GM12872 (cell line): ENCODE measurements at regions not wholly inside any gene's neighbourhood (a gene's known extent, or its start where the extent isn't known, plus 50 kb on each side); places are given as distances from the start of the nearest gene placed in this dataset.

Source experiments
- CTCF ChIP-seq: IDR thresholded peaks from 3 replicates; pipeline ENCODE4 v1.5.1; 2011; ENCODE audit warnings: low read depth, mild to moderate bottlenecking, low read length, moderate library complexity; ENCODE audit not compliant: insufficient read depth

GRCh38 chr4:148563684-148564083, 121.5 kb upstream of the NR3C2 start:
- TF ChIP-seq CTCF: no peak

GRCh38 chr4:148561467-148561866, 119.3 kb upstream of the NR3C2 start:
- TF ChIP-seq CTCF: no peak

GRCh38 chr4:148557793-148558192, 115.6 kb upstream of the NR3C2 start:
- TF ChIP-seq CTCF: no peak

DNA sequence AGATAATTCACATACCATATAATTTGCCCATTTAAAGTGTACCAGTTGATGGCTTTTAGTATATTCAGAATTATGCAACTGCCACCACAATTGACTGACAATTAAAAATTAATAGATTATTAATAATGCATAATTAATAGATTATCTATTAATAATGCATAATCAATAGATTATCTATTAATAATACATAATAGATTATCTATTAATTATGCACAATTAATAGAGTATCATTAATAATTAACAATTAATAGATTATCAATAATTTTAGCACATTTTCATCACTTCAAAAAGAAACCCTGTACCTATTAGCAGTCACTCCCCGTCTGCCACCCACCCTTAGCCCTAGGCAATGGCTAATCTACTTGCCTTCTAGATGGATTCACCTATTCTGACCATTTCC, 108.6 kb upstream of the NR3C2 start:
- no peak for TF ChIP-seq CTCF

DNA sequence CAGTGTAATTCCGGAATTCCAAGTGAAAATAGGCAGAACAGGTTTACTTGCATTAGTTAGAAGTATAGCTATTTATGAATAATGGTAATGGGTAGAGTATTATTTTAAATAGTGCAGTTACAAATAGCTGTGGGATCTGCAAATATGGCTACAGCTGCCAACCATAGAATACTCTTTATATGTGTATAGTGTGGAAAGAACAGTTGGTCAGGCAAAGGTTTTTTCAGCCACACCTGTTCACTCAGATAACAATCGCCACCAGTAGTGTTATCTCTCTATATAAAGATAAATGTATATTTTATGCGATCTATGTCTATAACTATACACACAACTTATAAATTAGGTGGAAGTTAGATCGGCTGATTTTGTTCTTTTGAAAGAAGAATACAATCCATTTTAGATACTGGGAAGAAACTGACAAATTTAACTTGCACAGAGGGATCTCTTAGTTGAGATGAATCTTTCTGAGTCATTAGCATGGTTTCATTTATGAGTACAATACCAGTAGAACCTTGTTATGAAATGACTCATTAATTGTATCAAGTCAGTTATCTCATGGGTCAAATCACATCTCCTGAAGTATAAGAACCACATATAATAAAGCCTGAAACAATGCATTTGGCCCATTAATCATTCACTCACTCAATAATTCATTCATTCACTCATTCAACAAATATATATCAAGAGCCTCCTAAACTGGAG, 100.9 kb upstream of the NR3C2 start:
- no peak for TF ChIP-seq CTCF

DNA sequence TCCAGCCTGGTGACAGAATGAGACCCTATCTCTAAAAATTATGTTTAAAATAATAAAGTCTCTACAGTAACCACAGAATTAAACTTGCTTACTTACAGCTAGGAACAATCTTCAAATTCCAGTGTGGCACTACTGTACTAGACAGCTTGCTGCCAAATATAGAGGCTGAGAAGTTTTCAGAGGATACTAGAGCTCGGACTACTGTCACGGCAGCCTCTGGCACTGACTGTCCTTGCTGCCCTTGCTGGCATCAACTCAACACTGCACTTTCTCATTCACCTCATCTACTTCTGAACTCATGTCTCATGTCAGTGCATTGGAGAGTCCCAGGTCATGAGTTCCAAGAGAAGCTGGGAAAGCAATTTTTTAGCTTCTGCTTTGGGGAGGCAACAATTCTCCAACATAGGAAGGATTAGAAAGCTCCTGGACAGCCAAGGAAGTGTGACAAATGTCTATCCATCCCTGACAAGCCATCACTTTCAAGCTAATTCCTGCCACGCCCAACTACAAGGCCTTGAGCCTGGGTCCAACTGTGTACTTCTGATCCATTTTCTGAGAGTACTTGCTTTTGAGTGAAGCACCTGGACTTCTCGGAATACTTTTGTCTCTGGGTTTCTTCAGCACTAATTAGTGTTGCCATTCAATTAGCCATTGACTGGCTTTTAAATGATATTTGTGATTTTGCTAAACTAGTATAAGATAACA, 98.6 kb upstream of the NR3C2 start:
- TF ChIP-seq CTCF: no peak

GRCh38 chr4:148539387-148539786, 97.2 kb upstream of the NR3C2 start:
- TF ChIP-seq CTCF: no peak
